CD4-positive, alpha-beta T cell treated with Interleukin-4 for 4 hours (primary cell): ENCODE measurements at regions not wholly inside any gene's neighbourhood (a gene's known extent, or its start where the extent isn't known, plus 50 kb on each side); places are given as distances from the start of the nearest gene placed in this dataset.

ENCODE experiments used
- DNase-seq: peaks from one replicate; pipeline ENCODE4 v3.0.0-alpha.2; 2020

DNA sequence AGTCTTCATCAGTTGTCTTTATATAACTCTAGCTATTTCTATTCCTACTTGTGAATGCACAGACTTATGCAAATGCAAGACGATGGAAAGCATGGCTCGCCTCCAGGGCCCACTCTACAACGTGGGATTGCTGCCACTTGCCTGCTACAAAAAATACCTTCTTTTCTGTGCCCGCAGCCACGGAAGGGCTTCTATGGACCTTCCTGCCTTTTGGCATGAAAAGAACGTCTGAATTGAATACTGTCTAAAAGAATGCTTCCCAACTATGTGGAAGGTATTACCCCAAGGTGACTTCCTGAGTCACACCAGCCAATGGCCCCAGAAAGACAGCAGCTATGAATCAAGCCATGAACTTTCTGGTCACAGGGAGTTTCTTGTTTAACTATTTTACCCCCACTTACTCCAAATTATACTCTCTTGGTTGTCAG, 261.2 kb downstream of the HIVEP2 start:
- DNase-seq, result no peak

DNA sequence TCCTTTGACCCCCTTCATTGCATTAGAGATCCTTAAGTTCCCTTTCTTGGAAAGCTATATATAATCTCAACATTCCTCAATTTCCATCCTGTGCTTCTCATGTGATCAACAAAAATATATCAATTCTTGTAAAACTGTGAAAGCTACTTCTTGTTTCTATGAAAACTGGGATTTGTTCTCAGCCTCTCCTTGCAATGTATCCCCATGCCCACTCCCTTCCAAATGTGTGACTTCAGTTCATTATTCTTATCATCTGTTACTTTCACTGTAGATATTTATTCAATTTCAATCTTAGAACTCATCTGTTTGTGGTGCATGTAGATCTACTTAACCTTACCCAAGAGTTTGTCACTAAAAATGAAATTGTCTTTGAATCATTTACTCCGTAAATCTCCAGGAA, 260.6 kb downstream of the HIVEP2 start:
- no peak for DNase-seq

DNA sequence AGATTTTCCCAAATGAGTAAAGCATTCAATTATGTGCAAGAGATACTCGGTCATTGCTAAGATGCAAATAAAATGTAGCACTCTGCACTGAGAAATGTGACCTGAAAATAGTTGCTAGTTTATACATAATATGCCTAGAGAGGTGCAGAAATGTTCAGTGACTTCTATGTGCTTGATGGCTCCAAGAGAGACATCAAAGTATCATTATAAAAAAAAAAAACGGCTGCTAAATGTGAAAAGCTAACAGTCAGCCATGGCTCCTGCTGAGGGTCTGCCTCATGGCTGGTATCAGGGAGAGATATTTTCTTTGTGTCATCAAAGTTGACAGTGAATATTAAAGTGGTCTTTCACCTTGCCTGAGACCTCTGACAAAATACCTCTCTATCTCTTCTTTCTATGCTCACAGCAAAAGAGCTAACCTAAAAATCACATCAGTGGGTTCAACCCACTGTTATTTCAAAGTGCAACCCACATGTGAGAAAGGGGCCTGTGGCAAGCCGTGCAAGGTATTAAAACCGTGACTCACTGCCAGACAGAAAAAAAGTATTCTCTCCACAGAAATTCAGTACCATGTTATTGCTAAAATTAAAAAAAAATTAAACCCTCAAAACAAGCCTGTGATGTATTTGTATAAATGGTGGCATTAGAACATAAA, 259.0 kb downstream of the HIVEP2 start:
- DNase-seq, result peak; percentile 13

DNA sequence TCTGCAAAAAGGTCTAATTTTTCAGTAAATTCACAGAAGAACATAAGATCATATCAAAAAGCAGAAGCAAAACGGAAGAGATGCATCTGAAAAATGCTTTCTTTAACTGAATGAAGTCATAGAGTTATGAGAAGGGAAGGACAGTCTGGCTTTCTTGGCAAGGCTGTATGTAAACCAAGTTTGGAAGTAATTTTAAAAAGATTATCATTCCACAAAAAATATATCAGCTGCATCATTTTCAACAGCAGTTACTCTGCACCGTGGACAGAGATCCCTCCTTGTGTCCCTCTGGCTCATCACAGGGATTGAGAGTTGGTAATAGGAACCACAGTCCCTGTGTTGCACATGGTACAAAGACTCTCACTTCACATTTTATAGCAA, 258.5 kb downstream of the HIVEP2 start:
- DNase-seq, result no peak

DNA sequence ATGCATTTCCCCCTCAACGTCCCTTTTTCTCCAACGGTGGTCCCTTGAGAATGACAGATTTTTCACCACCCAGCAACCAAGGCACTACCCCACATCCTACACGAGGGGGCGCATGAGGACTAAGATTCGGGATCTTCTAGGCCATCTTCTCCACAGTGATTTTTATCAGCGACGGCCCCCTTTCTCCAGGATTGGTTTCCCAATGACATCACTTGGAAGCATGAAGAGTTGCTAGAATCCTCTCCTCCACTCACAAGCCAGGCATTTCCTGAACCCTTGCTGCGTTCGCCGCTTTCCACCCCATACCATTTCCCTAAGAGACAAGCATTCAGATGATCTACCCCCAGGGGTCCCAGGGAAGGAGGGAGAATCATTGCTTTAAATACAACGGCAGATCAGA, 252.0 kb downstream of the HIVEP2 start:
- DNase-seq, result peak; percentile 63

DNA sequence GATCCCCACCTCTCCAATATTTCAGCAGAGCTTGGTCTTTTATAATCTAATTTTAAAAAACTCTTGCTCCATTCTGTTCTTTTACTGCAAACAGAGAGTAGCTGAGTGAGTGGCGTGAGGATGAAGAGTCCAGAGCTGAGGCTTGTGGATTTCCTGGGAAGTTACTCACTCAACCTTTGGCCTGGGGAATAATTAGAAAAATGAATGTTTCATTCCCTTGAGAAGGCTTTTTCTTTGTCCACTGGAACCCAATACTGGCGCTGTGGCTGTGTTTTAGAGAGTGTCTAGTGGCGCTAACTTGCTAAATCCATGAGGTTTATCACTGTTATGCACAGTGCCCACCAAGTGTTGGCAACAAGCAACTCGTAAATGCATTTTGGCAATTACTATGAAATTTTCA, 251.5 kb downstream of the HIVEP2 start:
- no peak for DNase-seq

DNA sequence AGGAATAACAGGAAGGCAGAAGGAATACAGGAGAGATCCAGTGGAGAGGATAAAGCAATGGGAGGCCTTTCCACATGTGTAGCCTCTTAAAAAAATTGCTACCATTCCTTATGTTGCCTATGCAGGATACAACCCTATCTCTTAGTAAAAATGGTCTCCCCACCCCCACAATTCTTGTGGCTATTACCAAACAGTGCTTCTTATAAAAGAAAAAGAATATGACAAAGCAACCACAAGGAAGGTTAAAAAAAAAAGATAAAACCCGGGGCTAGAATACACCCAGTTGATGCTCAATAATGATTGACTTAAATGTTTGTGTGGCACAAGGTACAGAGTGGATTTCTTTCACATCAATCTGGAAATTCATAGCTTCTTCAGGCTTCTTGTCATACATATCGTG, 250.9 kb downstream of the HIVEP2 start:
- DNase-seq, result no peak

DNA sequence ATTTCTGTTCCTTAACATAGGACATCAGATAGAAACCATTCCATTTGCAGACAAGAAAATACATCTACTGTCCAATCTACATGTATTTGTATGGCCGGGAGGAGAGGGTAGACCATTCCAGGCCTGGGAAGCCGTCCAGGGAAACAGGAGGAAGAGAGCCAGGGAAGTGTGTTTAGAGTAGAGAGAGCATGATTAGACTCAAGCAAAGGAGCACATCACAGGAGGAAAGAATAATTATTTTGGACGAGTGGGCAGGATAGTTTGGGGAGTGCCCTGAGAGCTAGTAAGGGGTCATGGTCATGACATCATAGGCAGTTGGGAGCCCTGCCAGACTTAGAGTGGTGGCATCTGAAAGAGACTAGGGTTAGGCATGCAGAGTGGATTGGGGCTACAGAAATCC, 250.0 kb downstream of the HIVEP2 start:
- DNase-seq, result no peak

DNA sequence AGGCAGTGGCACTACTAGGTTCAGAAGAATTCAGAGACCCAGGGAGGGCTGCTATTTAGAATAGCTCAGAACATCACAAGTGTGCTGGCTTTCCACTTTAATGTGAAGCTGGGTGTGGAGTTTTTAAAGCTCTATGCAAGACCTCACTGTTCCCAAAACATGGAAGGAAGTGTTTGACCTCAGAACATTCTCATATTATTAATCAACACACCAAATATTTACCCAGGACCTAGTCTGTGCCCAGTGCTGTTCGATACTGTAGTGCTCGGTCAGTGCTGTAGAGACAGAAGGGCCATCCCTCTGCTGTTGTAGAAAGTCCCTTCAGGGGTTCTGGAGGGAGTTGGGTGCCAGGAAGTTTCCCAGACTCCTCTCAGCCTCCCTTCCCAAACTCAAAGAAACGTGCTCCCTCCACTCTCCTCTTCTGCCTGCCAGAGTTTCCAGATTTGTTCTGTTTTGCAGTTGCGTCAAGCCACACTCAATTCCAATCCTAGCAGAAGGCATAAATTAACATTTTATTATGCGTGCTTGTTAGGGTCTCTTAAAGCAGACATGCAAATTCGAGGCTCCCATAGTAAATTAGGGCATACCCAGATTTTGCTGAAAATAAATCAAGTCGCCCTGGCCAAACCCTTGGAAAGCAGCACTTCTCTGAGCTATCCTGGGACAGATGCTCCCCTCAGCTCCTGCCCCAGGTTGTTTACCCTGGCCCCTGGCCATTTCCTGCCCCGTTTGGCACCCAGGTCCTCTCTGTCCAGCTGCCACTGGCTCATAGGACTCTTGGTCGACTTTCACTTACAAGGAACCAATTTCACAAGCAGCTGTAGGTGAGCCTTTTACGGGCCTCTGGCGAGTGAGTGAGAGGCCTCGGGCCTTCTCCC, 248.6 kb downstream of the HIVEP2 start:
- DNase-seq, result no peak

DNA sequence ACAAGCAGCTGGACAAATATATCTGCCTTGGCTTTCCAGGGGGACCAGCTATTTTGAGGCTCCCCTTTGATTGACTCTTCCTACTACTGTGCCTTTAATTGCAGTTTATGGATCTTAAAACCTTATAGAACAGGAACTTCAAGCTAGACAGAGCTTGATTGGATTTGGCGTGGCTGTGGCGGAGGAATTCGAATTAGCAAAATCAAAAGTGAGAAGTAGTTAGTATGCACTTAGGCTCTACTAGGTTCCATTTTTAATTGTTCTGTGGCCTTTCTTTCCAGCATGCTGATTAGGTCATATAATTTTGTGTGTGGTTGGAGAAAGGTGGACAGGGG, 248.0 kb downstream of the HIVEP2 start:
- no peak for DNase-seq

DNA sequence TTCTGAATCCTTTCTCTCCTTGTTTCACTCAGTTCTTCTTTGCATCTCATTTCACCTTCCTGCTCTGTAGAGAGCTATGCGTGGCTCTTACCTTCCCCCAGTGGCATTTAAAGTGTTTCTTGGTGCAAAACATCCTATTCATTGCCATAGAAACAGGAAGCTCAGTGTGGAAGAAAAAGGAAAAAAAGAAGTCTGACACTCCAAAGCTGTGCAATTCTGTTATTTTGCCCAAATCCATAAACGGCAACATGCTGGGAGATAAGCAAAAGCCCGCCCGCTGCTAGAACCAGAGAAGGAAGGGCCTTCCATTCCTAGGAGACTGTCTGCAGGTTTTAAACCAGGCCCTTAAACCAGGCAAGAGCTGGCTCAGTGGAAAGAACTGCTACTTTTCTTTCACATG, 247.1 kb downstream of the HIVEP2 start:
- no peak for DNase-seq

DNA sequence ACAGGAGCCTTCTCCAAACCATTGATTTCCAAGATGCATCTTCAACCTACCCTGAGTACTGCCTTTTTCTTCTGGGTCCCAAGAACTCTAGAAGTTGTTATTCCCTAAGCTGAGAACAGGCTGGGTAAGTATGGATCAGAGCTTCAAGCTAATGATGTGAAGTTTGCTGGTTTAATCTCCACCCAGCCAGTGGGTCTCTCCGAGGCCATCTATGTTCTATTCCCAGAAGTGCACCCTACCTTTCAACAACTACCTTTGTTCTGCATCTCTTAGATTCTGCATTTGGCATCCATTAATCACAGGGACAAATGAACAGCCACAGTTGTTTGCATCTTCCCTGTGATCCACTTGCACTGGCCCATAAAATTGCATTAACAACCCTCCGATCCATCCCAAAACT, 246.2 kb downstream of the HIVEP2 start:
- no peak for DNase-seq

DNA sequence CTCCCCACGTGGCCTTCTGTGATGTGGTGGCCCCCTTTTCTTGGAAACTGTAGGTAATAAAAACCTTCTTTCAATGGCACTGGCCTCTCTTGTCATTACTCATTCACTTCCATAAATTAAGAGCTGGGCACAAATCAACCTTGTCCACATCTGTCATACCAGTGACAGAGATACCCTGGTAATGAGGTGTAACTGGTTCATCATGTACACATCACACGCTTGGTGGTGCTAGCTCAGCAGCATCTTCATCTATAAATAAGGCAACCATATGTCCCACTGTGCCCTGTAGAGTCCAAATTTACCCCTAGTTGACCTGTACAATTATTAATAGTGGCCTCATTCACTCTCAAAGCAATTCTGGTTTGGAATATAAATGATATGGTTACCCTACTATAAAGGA, 245.6 kb downstream of the HIVEP2 start:
- DNase-seq, result no peak

DNA sequence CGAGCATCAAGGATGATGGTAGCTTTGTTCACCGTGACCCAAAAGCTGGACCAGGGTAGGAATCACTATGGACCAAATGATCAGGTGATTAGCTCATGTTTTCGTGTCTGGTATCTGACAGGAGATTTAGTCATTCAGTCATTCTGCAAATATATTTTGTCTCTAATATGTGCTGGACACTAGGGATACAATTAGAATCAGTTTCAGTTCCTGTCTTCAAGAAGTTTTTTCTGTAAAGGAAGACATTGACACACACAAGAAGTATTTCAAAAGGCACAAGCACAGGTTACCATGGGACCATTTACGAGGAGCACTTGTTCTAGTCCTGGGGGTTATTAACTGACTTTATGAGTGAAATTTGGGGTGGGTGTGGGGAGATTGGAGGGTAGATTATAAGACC, 244.9 kb downstream of the HIVEP2 start:
- no peak for DNase-seq

DNA sequence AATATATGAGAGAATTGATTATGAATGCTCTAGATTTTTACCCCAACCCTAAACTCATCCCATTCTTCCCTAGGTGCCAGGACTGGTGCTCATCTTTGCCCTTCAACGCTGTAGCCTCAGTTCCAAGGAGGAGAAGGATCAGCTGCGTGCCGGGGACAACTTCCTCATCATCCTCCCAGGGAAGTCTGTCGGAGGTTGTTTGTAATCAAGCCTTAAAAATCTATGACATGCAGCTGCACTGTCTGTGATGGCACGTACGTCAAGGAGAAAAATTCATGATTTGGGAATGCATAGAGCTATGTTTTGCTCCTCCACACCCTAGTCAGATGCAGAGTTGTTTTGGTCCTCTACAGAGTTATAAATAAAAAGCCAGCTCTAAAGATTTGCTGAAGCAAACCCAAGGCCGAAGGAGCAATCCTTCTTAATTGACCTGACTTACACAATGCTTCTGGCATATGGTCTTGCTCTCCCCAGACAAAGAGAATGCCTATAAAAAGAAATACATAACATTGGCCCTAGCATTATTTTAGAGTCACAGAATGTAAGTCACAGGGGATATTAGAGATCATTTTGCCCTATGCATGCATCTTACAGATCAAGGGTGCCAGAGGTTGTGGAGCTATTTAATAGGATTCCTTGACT, 244.2 kb downstream of the HIVEP2 start:
- no peak for DNase-seq
